A673 (cell line): ENCODE measurements at regions not wholly inside any gene's neighbourhood (a gene's known extent, or its start where the extent isn't known, plus 50 kb on each side); places are given as distances from the start of the nearest gene placed in this dataset.

Source experiments
- BruUV-seq: library from RNA; stranded (reverse); fragments of 400-500 nt; replicated peaks from 2 replicates; lab custom pipeline; 2021; lab: Mats Ljungman, UMichigan
- CTCF ChIA-PET: fragments of 300-600 bp; sonication (Branson Sonifier 250); formaldehyde crosslinking; loops from one replicate; lab custom pipeline; 2022; ENCODE audit warnings: antibody characterized with exemption; lab: Charles Lee
- POLR2A ChIA-PET: fragments of 300-600 bp; sonication (Branson Sonifier 250); formaldehyde crosslinking; loops from one replicate; lab custom pipeline; 2022; ENCODE audit warnings: antibody characterized with exemption; ENCODE audit not compliant: low non-redundant PET; lab: Charles Lee
- DNase-seq: peaks from one replicate; pipeline ENCODE4 v3.0.0-alpha.2; 2015; ENCODE audit warnings: low spot score
- H3K27ac ChIP-seq: fragments of 200-600 bp; sonication (generic); 2 replicates; pipeline ENCODE4 v1.5.1; 2016; ENCODE audit warnings: mixed run types, low read depth, mild to moderate bottlenecking, mixed read lengths, antibody characterized with exemption, low read length; ENCODE audit not compliant: poor library complexity, severe bottlenecking
- H3K27me3 ChIP-seq: fragments of 200-600 bp; sonication (generic); replicated peaks from 2 replicates; pipeline ENCODE4 v1.6.1; 2017; ENCODE audit warnings: mixed run types, low read depth, mild to moderate bottlenecking, mixed read lengths, antibody characterized with exemption, low read length; ENCODE audit not compliant: insufficient read depth, poor library complexity
- H3K36me3 ChIP-seq: fragments of 200-600 bp; sonication (generic); 2 replicates; pipeline ENCODE4 v1.6.1; 2016; ENCODE audit warnings: mixed run types, mild to moderate bottlenecking, mixed read lengths, antibody characterized with exemption, low read length; ENCODE audit not compliant: insufficient read depth, poor library complexity, severe bottlenecking
- H3K4me1 ChIP-seq: fragments of 200-600 bp; sonication (generic); 2 replicates; pipeline ENCODE4 v1.6.1; 2017; ENCODE audit warnings: mixed run types, mild to moderate bottlenecking, mixed read lengths, antibody characterized with exemption, low read length; ENCODE audit not compliant: insufficient read depth, poor library complexity, severe bottlenecking
- H3K4me3 ChIP-seq: fragments of 200-600 bp; sonication (generic); 2 replicates; pipeline ENCODE4 v1.5.1; 2016; ENCODE audit warnings: low read depth, mixed run types, mild to moderate bottlenecking, mixed read lengths, low read length; ENCODE audit not compliant: poor library complexity, severe bottlenecking
- H3K9me3 ChIP-seq: fragments of 200-600 bp; sonication (generic); 2 replicates; pipeline ENCODE4 v1.6.1; 2016; ENCODE audit warnings: mixed run types, low read depth, mild to moderate bottlenecking, mixed read lengths, antibody characterized with exemption, low read length; ENCODE audit not compliant: poor library complexity, severe bottlenecking
- CTCF ChIP-seq: fragments of 300-800, 200-600 bp; sonication (generic); conservative IDR thresholded peaks from 2 replicates; pipeline ENCODE4 v1.5.1; 2017; ENCODE audit warnings: low read depth, mild to moderate bottlenecking, antibody characterized with exemption, low read length, moderate library complexity, mixed read lengths
- EZH2 ChIP-seq: fragments of 200-600 bp; sonication (generic); IDR thresholded peaks from 2 replicates; pipeline ENCODE4 v1.6.1; 2017; ENCODE audit warnings: borderline replicate concordance, low read depth, mild to moderate bottlenecking, mixed read lengths, antibody characterized with exemption, low read length; ENCODE audit not compliant: poor library complexity, severe bottlenecking
- intact Hi-C: fragments of 100-400 bp; cut with micrococcal nuclease; formaldehyde crosslinking; loops from one replicate; pipeline ENCODE4 v1.10.0; 2022; ENCODE audit not compliant: unreplicated experiment

GRCh38 chrX:88613338-88613737, 133.7 kb upstream of the CPXCR1 start:
- H3K36me3 ChIP-seq: no peaks in the 10 kb centered on the region
- H3K4me1 ChIP-seq: no peaks in the 10 kb centered on the region
- intact Hi-C loops: no loop called here
- ChIA-PET POLR2A (no interaction called here), CTCF (no interaction called here)
- no TSS peak for BruUV-seq
- no peak overlapping the region for H3K27ac ChIP-seq
- DNase-seq: peak; percentile 12
- peak; percentile 39; the same call in 1 of the 2 replicates for TF ChIP-seq CTCF
- no peak for TF ChIP-seq EZH2
- no peak overlapping the region for H3K4me3 ChIP-seq
- H3K9me3 ChIP-seq: no peaks in the 10 kb centered on the region
- H3K27me3 ChIP-seq: no peaks in the 10 kb centered on the region

- ChIA-PET POLR2A (no interaction called here), CTCF (no interaction called here)
Measured at GRCh38 chrX:88621278-88621677, 125.7 kb upstream of the CPXCR1 start.

GRCh38 chrX:88655460-88655859, 91.6 kb upstream of the CPXCR1 start:
- no peak for DNase-seq
- Histone ChIP-seq H3K4me3 (no peak overlapping the region), H3K9me3 (peaks cover 13% of the 10 kb centered on the region), H3K4me1 (no peaks in the 10 kb centered on the region), H3K27ac (no peak overlapping the region), H3K36me3 (no peaks in the 10 kb centered on the region), H3K27me3 (no peaks in the 10 kb centered on the region)
- intact Hi-C loops: no loop called here
- ChIA-PET CTCF (no interaction called here), POLR2A (no interaction called here)
- BruUV-seq: no TSS peak
- TF ChIP-seq EZH2 (no peak), CTCF (no peak)

More at GRCh38 chrX:88621278-88621677, 125.7 kb upstream of the CPXCR1 start:
- H3K27ac ChIP-seq: no peak overlapping the region
- TF ChIP-seq CTCF (no peak), EZH2 (no peak)
- DNase-seq: no peak
- H3K4me1 ChIP-seq: no peaks in the 10 kb centered on the region
- no peaks in the 10 kb centered on the region for H3K27me3 ChIP-seq
- intact Hi-C loops: no loop called here
- H3K36me3 ChIP-seq: no peaks in the 10 kb centered on the region
- no peaks in the 10 kb centered on the region for H3K9me3 ChIP-seq
- no TSS peak for BruUV-seq
- no peak overlapping the region for H3K4me3 ChIP-seq
